H1 (cell line): ENCODE measurements at regions not wholly inside any gene's neighbourhood (a gene's known extent, or its start where the extent isn't known, plus 50 kb on each side); places are given as distances from the start of the nearest gene placed in this dataset.

Source experiments
- CREB1 ChIP-seq: IDR thresholded peaks from 2 replicates; pipeline ENCODE4 v1.6.1; 2012; ENCODE audit warnings: inconsistent platforms
- JUND ChIP-seq: IDR thresholded peaks from 2 replicates; pipeline ENCODE4 v1.6.1; 2011; ENCODE audit warnings: mild to moderate bottlenecking, improper control_type of control experiment, low read length
- MAFK ChIP-seq: IDR thresholded peaks from 2 replicates; pipeline ENCODE4 v1.6.1; 2012; ENCODE audit warnings: low read depth, mild to moderate bottlenecking, improper control_type of control experiment, low read length
- TF ChIP-seq, protein P1 (sequence below): fragments of 300-600 bp; sonication (generic); IDR thresholded peaks from 2 replicates; pipeline ENCODE4 v1.7.1; 2012; ENCODE audit warnings: low read length, moderate library complexity, mild to moderate bottlenecking, inconsistent platforms; ENCODE audit not compliant: insufficient replicate concordance
- TF ChIP-seq, protein P2 (sequence below): IDR thresholded peaks from 2 replicates; pipeline ENCODE4 v1.6.1; 2012; ENCODE audit warnings: inconsistent platforms

- TF ChIP-seq, protein P1, sequence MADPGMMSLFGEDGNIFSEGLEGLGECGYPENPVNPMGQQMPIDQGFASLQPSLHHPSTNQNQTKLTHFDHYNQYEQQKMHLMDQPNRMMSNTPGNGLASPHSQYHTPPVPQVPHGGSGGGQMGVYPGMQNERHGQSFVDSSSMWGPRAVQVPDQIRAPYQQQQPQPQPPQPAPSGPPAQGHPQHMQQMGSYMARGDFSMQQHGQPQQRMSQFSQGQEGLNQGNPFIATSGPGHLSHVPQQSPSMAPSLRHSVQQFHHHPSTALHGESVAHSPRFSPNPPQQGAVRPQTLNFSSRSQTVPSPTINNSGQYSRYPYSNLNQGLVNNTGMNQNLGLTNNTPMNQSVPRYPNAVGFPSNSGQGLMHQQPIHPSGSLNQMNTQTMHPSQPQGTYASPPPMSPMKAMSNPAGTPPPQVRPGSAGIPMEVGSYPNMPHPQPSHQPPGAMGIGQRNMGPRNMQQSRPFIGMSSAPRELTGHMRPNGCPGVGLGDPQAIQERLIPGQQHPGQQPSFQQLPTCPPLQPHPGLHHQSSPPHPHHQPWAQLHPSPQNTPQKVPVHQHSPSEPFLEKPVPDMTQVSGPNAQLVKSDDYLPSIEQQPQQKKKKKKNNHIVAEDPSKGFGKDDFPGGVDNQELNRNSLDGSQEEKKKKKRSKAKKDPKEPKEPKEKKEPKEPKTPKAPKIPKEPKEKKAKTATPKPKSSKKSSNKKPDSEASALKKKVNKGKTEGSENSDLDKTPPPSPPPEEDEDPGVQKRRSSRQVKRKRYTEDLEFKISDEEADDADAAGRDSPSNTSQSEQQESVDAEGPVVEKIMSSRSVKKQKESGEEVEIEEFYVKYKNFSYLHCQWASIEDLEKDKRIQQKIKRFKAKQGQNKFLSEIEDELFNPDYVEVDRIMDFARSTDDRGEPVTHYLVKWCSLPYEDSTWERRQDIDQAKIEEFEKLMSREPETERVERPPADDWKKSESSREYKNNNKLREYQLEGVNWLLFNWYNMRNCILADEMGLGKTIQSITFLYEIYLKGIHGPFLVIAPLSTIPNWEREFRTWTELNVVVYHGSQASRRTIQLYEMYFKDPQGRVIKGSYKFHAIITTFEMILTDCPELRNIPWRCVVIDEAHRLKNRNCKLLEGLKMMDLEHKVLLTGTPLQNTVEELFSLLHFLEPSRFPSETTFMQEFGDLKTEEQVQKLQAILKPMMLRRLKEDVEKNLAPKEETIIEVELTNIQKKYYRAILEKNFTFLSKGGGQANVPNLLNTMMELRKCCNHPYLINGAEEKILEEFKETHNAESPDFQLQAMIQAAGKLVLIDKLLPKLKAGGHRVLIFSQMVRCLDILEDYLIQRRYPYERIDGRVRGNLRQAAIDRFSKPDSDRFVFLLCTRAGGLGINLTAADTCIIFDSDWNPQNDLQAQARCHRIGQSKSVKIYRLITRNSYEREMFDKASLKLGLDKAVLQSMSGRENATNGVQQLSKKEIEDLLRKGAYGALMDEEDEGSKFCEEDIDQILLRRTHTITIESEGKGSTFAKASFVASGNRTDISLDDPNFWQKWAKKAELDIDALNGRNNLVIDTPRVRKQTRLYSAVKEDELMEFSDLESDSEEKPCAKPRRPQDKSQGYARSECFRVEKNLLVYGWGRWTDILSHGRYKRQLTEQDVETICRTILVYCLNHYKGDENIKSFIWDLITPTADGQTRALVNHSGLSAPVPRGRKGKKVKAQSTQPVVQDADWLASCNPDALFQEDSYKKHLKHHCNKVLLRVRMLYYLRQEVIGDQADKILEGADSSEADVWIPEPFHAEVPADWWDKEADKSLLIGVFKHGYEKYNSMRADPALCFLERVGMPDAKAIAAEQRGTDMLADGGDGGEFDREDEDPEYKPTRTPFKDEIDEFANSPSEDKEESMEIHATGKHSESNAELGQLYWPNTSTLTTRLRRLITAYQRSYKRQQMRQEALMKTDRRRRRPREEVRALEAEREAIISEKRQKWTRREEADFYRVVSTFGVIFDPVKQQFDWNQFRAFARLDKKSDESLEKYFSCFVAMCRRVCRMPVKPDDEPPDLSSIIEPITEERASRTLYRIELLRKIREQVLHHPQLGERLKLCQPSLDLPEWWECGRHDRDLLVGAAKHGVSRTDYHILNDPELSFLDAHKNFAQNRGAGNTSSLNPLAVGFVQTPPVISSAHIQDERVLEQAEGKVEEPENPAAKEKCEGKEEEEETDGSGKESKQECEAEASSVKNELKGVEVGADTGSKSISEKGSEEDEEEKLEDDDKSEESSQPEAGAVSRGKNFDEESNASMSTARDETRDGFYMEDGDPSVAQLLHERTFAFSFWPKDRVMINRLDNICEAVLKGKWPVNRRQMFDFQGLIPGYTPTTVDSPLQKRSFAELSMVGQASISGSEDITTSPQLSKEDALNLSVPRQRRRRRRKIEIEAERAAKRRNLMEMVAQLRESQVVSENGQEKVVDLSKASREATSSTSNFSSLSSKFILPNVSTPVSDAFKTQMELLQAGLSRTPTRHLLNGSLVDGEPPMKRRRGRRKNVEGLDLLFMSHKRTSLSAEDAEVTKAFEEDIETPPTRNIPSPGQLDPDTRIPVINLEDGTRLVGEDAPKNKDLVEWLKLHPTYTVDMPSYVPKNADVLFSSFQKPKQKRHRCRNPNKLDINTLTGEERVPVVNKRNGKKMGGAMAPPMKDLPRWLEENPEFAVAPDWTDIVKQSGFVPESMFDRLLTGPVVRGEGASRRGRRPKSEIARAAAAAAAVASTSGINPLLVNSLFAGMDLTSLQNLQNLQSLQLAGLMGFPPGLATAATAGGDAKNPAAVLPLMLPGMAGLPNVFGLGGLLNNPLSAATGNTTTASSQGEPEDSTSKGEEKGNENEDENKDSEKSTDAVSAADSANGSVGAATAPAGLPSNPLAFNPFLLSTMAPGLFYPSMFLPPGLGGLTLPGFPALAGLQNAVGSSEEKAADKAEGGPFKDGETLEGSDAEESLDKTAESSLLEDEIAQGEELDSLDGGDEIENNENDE = no peak
- TF ChIP-seq JUND (no peak), MAFK (peak; percentile 82), CREB1 (no peak)
- TF ChIP-seq, protein P2, sequence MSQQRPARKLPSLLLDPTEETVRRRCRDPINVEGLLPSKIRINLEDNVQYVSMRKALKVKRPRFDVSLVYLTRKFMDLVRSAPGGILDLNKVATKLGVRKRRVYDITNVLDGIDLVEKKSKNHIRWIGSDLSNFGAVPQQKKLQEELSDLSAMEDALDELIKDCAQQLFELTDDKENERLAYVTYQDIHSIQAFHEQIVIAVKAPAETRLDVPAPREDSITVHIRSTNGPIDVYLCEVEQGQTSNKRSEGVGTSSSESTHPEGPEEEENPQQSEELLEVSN = no peak
These were observed 109.3 kb upstream of the APC start (continued) for GRCh38 chr5:112628214-112628980.
